Right lobe of liver (tissue), 6 donors: ENCODE measurements at regions not wholly inside any gene's neighbourhood (a gene's known extent, or its start where the extent isn't known, plus 50 kb on each side); places are given as distances from the start of the nearest gene placed in this dataset.

Experiments
- ATAC-seq, 4 donors: fragments of 200-7000 bp; cut with Tn5 transposase; one replicate each; pipeline ENCODE4 v1.9.1; 2020; ENCODE audit warnings: mild to moderate bottlenecking in 4 of 4, moderate library complexity in 4 of 4
- DNase-seq, 3 donors: peaks; one replicate each; pipeline ENCODE4 v3.0.0-alpha.2; 2020
- H3K27ac ChIP-seq, 3 donors: fragments of 200-600 bp; one replicate each; pipeline ENCODE4 v1.8.0; 2022
- H3K27me3 ChIP-seq, 2 donors: fragments of 200-600 bp; one replicate each; pipeline ENCODE4 v1.8.0; 2022
- H3K36me3 ChIP-seq, 4 donors: fragments of 200-600 bp; sonication (generic) in 1 of 4; one replicate each; pipeline versions ENCODE4 v1.5.1 to v1.8.0; 2017 to 2022; ENCODE audit warnings: control low read depth in 1 of 4
- H3K4me1 ChIP-seq, 4 donors: fragments of 200-600 bp; sonication (generic) in 1 of 4; one replicate each; pipeline versions ENCODE4 v1.5.1 to v1.8.0; 2017 to 2022; ENCODE audit warnings: control low read depth in 1 of 4
- H3K4me3 ChIP-seq, 3 donors: fragments of 200-600 bp; one replicate each; pipeline ENCODE4 v1.8.0; 2022
- H3K9me3 ChIP-seq, 4 donors: fragments of 200-600 bp; sonication (generic) in 1 of 4; one replicate each; pipeline versions ENCODE4 v1.5.1 to v1.8.0; 2017 to 2022; ENCODE audit warnings: control low read depth in 1 of 4
- POLR2A ChIP-seq: fragments of 450-650 bp; IDR thresholded peaks from one replicate; pipeline ENCODE4 v1.6.1; 2017; ENCODE audit warnings: antibody characterized with exemption, mild to moderate bottlenecking
- WGBS: methylation state at CpG from one replicate; pipeline ENCODE4 v1.1.6; 2018; ENCODE audit warnings: low coverage, low lambda C conversion rate; ENCODE audit not compliant: insufficient coverage; ENCODE audit errors: missing lambda C conversion rate; 5-methylcytosine and 5-hydroxymethylcytosine counted together
- intact Hi-C, 2 donors: fragments of 100-400 bp; cut with DNase I; formaldehyde crosslinking; loops; one replicate each; pipeline versions ENCODE4 v1.11.2 to v1.14.1; 2022
- TF ChIP-seq, protein P1 (sequence below), 4 donors: fragments of 200-600 bp in 3 of 4; fragments of 450-650 bp in 1 of 4; IDR thresholded peaks; one replicate each; pipeline versions ENCODE4 v1.5.1 to v1.8.0; 2016 to 2022; ENCODE audit warnings: antibody characterized with exemption in 4 of 4, mild to moderate bottlenecking in 2 of 4
- donor health status: DM: no; HTN: yes; CAD: no.
- donor health status: DM: no; HTN: no; CAD: no.
- donor health status: DM: no; HTN: no; CAD: no.
- donor health status: DM: no; HTN: yes; CAD: no.
- donor health status: DM: no; HTN: yes; CAD: no.

DNA sequence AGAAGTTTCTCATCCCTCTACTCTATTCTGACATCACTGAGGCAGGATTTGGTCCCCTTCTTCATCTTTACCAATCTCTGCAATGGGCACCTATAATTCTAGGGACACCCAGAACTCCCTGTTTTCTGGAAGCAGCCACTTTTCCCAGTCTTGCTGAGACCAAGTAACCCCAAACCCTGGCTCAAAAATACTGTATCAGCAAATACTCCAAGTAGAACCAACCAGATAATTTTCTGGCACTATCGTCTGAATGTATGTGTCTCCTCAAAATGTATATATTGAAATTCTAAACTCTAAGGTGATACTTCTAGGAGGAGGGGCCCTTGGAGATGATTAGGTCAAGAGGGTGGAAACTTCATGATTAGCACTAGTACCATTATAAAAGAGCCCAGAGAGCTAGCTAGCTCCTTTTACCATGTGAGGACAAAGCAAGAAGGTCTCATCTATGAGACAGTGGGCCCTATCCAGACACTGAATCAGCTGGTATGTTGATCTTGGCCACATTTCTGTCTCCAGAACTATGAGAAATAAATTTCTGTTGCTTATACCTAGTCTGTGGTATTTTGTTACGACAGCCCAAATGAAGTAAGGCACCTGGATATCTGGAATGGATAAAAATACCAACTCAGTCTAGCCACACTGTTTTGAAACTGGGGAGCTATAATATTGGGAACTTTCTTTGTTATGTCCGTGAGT, 464.4 kb downstream of the CDH11 start:
- 45% methylated on average over 3 of the region's 3 CpGs for WGBS

DNA sequence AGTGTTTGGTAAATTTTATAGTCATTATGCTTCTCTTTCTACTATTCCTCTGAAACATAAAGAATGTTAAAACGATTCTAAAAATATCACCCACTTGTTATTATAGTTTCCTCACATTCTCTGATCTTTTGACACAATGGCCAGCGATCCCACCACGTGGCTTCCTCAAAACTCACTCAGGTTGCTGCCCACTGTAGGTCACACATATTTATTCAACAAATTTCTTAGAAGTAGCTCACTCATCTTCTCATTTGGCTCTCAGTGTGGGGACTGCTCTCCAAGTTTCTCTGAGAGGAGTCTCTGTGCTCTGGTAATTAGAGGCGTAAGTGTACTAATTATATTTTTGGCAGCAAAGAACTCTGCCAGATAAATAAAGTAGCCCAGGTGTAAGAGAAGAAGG, 465.4 kb downstream of the CDH11 start:
- WGBS, result 30% methylated on average over 4 of the region's 4 CpGs
- TF ChIP-seq, protein P1, sequence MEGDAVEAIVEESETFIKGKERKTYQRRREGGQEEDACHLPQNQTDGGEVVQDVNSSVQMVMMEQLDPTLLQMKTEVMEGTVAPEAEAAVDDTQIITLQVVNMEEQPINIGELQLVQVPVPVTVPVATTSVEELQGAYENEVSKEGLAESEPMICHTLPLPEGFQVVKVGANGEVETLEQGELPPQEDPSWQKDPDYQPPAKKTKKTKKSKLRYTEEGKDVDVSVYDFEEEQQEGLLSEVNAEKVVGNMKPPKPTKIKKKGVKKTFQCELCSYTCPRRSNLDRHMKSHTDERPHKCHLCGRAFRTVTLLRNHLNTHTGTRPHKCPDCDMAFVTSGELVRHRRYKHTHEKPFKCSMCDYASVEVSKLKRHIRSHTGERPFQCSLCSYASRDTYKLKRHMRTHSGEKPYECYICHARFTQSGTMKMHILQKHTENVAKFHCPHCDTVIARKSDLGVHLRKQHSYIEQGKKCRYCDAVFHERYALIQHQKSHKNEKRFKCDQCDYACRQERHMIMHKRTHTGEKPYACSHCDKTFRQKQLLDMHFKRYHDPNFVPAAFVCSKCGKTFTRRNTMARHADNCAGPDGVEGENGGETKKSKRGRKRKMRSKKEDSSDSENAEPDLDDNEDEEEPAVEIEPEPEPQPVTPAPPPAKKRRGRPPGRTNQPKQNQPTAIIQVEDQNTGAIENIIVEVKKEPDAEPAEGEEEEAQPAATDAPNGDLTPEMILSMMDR (IDR thresholded peaks at IDR 0.05), result no peak
- no peak for TF ChIP-seq POLR2A
- H3K4me1 ChIP-seq, result no peaks in the 10 kb centered on the region
- DNase-seq (no peak), ATAC-seq (no peak)
- no peaks in the 10 kb centered on the region for H3K36me3 ChIP-seq
- intact Hi-C loops, result no loop called here
- no peaks in the 10 kb centered on the region for H3K9me3 ChIP-seq
- H3K27ac ChIP-seq, result no peak overlapping the region
- H3K27me3 ChIP-seq, result no peaks in the 10 kb centered on the region
- H3K4me3 ChIP-seq, result no peak overlapping the region

More for the DNA sequence above, 464.4 kb downstream of the CDH11 start:
- Histone ChIP-seq H3K27ac (no peak overlapping the region), H3K27me3 (no peaks in the 10 kb centered on the region), H3K4me3 (no peak overlapping the region), H3K4me1 (no peaks in the 10 kb centered on the region), H3K9me3 (no peaks in the 10 kb centered on the region), H3K36me3 (no peaks in the 10 kb centered on the region)
- ATAC-seq (no peak), DNase-seq (no peak)
- intact Hi-C loops, result no loop called here
- TF ChIP-seq, protein P1 (IDR thresholded peaks at IDR 0.05), result no peak
- TF ChIP-seq POLR2A, result no peak

- Histone ChIP-seq H3K4me3 (no peak overlapping the region), H3K27me3 (no peaks in the 10 kb centered on the region), H3K27ac (no peak overlapping the region), H3K36me3 (no peaks in the 10 kb centered on the region), H3K9me3 (no peaks in the 10 kb centered on the region), H3K4me1 (no peaks in the 10 kb centered on the region)
- DNase-seq (no peak), ATAC-seq (no peak)
- intact Hi-C loops, result no loop called here
- no peak for TF ChIP-seq POLR2A
- TF ChIP-seq, protein P1 (IDR thresholded peaks at IDR 0.05), result no peak
Measured at GRCh38 chr16:64654178-64654577, 467.7 kb downstream of the CDH11 start.

- H3K36me3 ChIP-seq, result no peaks in the 10 kb centered on the region
- no peaks in the 10 kb centered on the region for H3K27me3 ChIP-seq
- intact Hi-C loops, result no loop called here
- H3K9me3 ChIP-seq, result no peaks in the 10 kb centered on the region
- H3K27ac ChIP-seq, result no peak overlapping the region
- DNase-seq, result no peak
- H3K4me1 ChIP-seq, result no peaks in the 10 kb centered on the region
- no peak for ATAC-seq
- TF ChIP-seq, protein P1 (IDR thresholded peaks at IDR 0.05), result no peak
- no peak for TF ChIP-seq POLR2A
- H3K4me3 ChIP-seq, result no peak overlapping the region
- WGBS, result 58% methylated on average over 3 of the region's 3 CpGs
Measured at GRCh38 chr16:64648282-64648681, 473.6 kb downstream of the CDH11 start.

DNA sequence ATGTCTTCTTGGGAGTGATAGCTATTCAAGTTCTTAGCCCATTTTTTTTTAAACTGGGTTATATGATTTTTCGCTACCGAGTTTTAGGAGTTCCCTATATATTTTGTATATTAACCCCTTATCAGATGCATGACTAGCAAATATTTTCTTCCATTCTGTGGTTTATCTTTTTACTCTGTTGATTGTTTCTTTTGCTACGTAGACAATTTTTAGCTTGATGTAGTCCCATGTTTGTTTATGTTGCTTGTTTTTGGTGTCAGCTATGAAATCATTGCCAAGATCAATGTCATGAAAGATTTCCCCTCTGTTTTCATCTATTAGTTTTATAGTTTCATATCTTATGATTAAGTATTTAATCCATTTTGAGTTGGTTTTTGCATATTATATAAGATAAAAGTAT, 480.5 kb downstream of the CDH11 start:
- H3K9me3 ChIP-seq, result no peaks in the 10 kb centered on the region
- intact Hi-C loops, result no loop called here
- 26% methylated on average over 2 of the region's 3 CpGs for WGBS

More for the DNA sequence above, 480.5 kb downstream of the CDH11 start:
- no peak overlapping the region for H3K4me3 ChIP-seq
- no peak for DNase-seq
- no peaks in the 10 kb centered on the region for H3K36me3 ChIP-seq
- TF ChIP-seq, protein P1 (IDR thresholded peaks at IDR 0.05), result no peak
- TF ChIP-seq POLR2A, result no peak
- H3K27ac ChIP-seq, result no peak overlapping the region
- H3K4me1 ChIP-seq, result no peaks in the 10 kb centered on the region
- no peaks in the 10 kb centered on the region for H3K27me3 ChIP-seq
- no peak for ATAC-seq
